IPS-15b (cell line): ENCODE measurements at regions not wholly inside any gene's neighbourhood (a gene's known extent, or its start where the extent isn't known, plus 50 kb on each side); places are given as distances from the start of the nearest gene placed in this dataset.

Experiments used
- H3K27me3 ChIP-seq: one replicate; pipeline ENCODE4 v1.6.1; 2013; ENCODE audit warnings: low read length; ENCODE audit not compliant: control insufficient read depth, insufficient read depth
- H3K36me3 ChIP-seq: one replicate; pipeline ENCODE4 v1.6.1; 2013; ENCODE audit warnings: low read length; ENCODE audit not compliant: control insufficient read depth, insufficient read depth
- H3K4me1 ChIP-seq: one replicate; pipeline ENCODE4 v1.6.1; 2013; ENCODE audit warnings: mild to moderate bottlenecking, low read length; ENCODE audit not compliant: control insufficient read depth, insufficient read depth
- H3K4me3 ChIP-seq: one replicate; pipeline ENCODE4 v1.5.1; 2013; ENCODE audit warnings: low read depth, low read length
- H3K9ac ChIP-seq: one replicate; pipeline ENCODE4 v1.6.1; 2013; ENCODE audit warnings: low read depth, mild to moderate bottlenecking, low read length
- H3K9me3 ChIP-seq: one replicate; pipeline ENCODE4 v1.6.1; 2013; ENCODE audit warnings: mild to moderate bottlenecking, low read length; ENCODE audit not compliant: control insufficient read depth, insufficient read depth

DNA sequence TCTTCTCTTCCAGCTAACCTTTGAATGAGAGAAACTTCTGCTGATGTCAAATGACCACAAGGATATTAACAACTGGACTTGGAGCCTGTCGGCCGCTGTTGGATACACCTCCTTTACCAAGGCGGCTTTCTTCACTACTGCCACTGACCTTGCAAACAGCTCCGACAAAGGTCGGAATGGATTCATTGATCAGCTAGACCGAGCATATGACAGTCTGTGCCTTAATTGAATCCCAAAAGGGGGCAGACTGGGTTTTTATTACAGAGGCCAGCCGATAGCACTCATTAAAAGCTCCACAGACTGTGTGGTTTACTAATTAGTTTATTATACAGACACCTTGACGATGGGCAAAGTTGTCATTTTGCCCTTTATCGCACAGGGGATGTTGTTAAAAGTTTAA, 394.5 kb downstream of the RERGL start:
- Histone ChIP-seq H3K4me3 (no peak overlapping the region), H3K9ac (no peak overlapping the region), H3K36me3 (no peaks in the 10 kb centered on the region), H3K9me3 (no peaks in the 10 kb centered on the region), H3K4me1 (no peaks in the 10 kb centered on the region), H3K27me3 (no peaks in the 10 kb centered on the region)

DNA sequence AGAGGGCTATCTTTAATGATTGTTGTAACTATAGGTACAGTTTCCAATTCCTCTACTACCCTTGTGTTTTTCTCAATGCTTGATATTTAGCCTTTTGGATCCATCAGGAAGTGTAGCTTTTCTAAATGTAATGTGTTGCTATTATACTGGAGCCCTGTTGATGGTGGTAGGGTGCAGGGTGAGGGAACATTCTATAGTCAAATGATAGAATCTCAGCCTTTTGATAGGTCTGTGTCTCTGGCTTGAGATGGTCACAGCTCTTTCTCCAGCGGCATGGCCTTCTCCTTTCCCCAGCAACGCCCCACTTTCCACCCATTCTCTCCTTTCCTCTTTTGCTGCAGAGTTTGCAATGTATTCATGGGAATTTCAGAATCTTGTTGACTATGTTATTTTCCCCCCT, 398.6 kb downstream of the RERGL start:
- Histone ChIP-seq H3K9ac (no peak overlapping the region), H3K4me1 (no peaks in the 10 kb centered on the region), H3K9me3 (no peaks in the 10 kb centered on the region), H3K4me3 (no peak overlapping the region), H3K36me3 (no peaks in the 10 kb centered on the region), H3K27me3 (no peaks in the 10 kb centered on the region)

DNA sequence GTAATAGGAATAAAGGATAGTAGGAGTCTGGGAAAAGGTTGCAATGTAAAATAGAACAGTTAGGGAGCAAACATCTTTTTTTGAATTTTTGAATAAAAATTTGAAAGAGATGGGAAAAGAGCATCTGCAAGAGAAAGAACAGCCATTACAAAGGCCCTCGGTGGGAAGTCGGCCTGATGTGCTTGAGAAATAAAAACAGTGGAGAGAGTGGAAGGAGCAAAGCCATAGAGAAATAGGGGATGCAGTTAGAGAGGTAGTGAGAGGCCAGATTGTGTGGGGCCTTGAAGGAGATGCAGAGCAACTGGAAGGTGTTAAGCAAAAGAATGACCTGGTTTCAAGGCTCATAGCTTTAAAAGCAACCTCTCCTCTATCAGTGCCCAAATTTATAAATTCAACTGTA, 409.8 kb downstream of the RERGL start:
- Histone ChIP-seq H3K4me3 (no peak overlapping the region), H3K27me3 (peaks cover 13% of the 10 kb centered on the region), H3K4me1 (peaks cover 9% of the 10 kb centered on the region), H3K9me3 (no peaks in the 10 kb centered on the region), H3K9ac (no peak overlapping the region), H3K36me3 (no peaks in the 10 kb centered on the region)

DNA sequence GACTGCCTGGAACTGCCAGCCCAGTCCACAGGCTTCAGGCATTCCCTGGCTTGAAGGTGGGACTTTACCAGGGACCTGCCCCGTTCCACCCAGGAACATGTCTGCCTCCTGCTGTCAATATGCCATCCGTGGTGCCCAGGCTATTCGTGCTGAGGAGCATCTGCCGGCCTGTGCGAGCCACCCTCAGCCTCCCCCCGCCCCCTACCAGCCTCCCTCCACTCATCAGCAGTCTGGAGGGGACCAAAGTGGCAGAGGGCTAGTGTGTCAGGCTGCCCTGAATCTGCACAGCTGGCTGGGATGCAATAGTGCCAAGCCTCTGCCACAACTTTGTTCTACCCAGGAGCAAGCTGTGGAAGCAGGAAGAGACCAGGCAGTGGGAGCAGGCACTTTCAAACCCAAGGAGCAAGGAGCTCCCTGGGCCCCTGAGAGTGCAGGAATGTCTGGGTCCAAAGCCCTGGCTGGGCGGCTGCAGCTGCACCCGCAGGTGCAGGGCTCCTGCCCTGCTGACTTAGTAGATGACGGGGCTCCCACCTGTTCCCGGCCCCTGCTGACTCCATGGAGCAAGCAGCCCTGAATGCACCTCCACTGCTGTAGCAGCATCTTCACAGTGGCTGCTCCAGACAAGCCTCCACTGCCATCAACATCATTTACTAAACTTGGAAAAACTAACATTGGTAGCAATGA, 423.2 kb downstream of the RERGL start:
- Histone ChIP-seq H3K9ac (no peak overlapping the region), H3K9me3 (no peaks in the 10 kb centered on the region), H3K36me3 (no peaks in the 10 kb centered on the region), H3K4me1 (no peaks in the 10 kb centered on the region), H3K27me3 (no peaks in the 10 kb centered on the region), H3K4me3 (no peak overlapping the region)

- Histone ChIP-seq H3K4me3 (no peak overlapping the region), H3K9ac (no peak overlapping the region), H3K27me3 (no peaks in the 10 kb centered on the region), H3K9me3 (no peaks in the 10 kb centered on the region), H3K4me1 (no peaks in the 10 kb centered on the region), H3K36me3 (no peaks in the 10 kb centered on the region)
Measured at GRCh38 chr12:17665839-17666238, 424.2 kb downstream of the RERGL start.

- Histone ChIP-seq H3K9me3 (no peaks in the 10 kb centered on the region), H3K4me3 (no peak overlapping the region), H3K4me1 (no peaks in the 10 kb centered on the region), H3K27me3 (no peaks in the 10 kb centered on the region), H3K36me3 (no peaks in the 10 kb centered on the region), H3K9ac (no peak overlapping the region)
Measured at GRCh38 chr12:17661250-17661649, 428.7 kb downstream of the RERGL start.

GRCh38 chr12:17652436-17652835, 437.6 kb downstream of the RERGL start:
- Histone ChIP-seq H3K36me3 (no peaks in the 10 kb centered on the region), H3K4me3 (no peak overlapping the region), H3K4me1 (no peaks in the 10 kb centered on the region), H3K27me3 (no peaks in the 10 kb centered on the region), H3K9ac (no peak overlapping the region), H3K9me3 (no peaks in the 10 kb centered on the region)

DNA sequence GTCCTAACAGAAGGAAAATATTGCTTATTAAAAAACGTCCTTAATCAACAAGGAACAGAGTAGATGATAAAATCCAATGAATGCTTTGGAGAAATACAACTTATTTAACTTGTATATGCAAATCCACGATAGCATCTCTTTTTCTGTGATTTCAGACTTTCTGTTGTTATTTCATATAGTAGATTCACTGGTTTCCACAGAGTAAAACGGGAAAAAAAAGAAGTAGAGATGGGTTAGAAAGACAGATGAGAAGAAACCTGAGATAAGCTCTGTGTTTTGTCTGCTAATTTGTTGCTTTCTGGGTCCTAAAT, 447.7 kb downstream of the RERGL start:
- H3K27me3 ChIP-seq: no peaks in the 10 kb centered on the region
- no peak overlapping the region for H3K4me3 ChIP-seq
- H3K9me3 ChIP-seq: no peaks in the 10 kb centered on the region
- H3K36me3 ChIP-seq: no peaks in the 10 kb centered on the region
- H3K9ac ChIP-seq: no peak overlapping the region
- H3K4me1 ChIP-seq: no peaks in the 10 kb centered on the region

DNA sequence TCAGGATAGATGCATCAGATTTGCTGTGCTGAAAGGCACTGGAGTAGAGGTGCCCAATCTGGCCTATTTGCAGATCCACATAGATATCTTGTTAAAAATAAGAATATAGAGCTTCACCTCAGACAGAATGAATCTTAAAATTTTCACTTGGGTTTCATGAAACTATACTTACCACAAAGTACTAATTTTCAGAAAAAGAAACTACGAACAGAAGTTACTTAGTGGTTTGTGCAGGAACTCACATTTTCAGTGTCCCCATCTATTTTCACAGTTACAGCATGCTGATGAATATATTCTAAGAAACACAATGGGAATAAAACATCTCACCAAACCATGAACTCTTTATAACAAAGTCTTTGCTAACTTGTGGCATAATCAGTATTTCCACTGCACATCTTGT, 449.4 kb downstream of the RERGL start:
- H3K4me1 ChIP-seq: no peaks in the 10 kb centered on the region
- no peaks in the 10 kb centered on the region for H3K9me3 ChIP-seq
- no peak overlapping the region for H3K9ac ChIP-seq
- no peaks in the 10 kb centered on the region for H3K27me3 ChIP-seq
- H3K4me3 ChIP-seq: no peak overlapping the region
- no peaks in the 10 kb centered on the region for H3K36me3 ChIP-seq

DNA sequence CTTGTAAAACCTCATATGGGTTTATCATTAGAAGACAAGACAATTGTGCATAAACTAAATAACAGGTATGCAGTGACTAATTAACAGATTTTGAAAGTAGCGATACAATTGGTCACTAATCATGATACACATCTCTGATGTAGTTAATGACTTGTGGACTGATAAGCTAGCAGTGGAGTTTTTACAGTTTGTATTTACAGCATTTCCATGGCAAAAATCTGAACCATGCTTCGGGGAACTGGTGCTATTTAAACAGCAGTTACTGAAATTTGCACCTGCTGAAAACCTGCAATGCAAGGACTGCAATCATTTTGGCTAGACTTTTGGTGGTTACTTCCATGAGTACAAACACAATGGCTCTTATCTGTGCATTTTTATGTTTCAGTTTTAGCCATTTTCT, 471.2 kb downstream of the RERGL start:
- Histone ChIP-seq H3K4me3 (no peak overlapping the region), H3K4me1 (no peaks in the 10 kb centered on the region), H3K36me3 (no peaks in the 10 kb centered on the region), H3K9ac (no peak overlapping the region), H3K9me3 (no peaks in the 10 kb centered on the region), H3K27me3 (no peaks in the 10 kb centered on the region)

- no peaks in the 10 kb centered on the region for H3K27me3 ChIP-seq
- no peak overlapping the region for H3K4me3 ChIP-seq
- H3K9me3 ChIP-seq: no peaks in the 10 kb centered on the region
- H3K36me3 ChIP-seq: no peaks in the 10 kb centered on the region
- no peaks in the 10 kb centered on the region for H3K4me1 ChIP-seq
- no peak overlapping the region for H3K9ac ChIP-seq
Measured at GRCh38 chr12:17609701-17610100, 480.3 kb downstream of the RERGL start.

DNA sequence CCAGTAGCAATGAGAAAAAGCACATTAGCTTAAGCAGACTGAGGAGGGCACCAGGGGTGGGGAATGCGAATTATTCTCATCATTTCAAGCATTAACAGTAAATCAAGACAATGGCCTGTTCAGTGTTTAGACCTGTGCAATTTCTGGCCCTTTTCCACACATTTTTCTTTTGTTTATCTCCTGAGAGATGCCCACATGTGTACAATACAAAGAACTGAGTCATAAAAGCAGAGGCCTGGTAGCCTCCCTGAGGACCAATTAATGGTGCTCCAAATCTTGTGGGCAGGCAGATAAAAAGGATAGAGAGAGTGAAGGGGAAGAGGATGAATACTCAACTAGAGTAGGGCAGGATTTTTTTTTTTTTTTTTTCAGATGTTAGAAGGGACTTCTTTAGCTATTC, 480.8 kb downstream of the RERGL start:
- Histone ChIP-seq H3K4me1 (no peaks in the 10 kb centered on the region), H3K36me3 (no peaks in the 10 kb centered on the region), H3K27me3 (no peaks in the 10 kb centered on the region)

More for the DNA sequence above, 480.8 kb downstream of the RERGL start:
- Histone ChIP-seq H3K9me3 (no peaks in the 10 kb centered on the region), H3K4me3 (no peak overlapping the region), H3K9ac (no peak overlapping the region)
